ENCODE measurements at regions not wholly inside any gene's neighbourhood (a gene's known extent, or its start where the extent isn't known, plus 50 kb on each side); places are given as distances from the start of the nearest gene placed in this dataset.
A peak's percentile ranks its signal among the peaks of the same experiment; 100 is the strongest.

DNA sequence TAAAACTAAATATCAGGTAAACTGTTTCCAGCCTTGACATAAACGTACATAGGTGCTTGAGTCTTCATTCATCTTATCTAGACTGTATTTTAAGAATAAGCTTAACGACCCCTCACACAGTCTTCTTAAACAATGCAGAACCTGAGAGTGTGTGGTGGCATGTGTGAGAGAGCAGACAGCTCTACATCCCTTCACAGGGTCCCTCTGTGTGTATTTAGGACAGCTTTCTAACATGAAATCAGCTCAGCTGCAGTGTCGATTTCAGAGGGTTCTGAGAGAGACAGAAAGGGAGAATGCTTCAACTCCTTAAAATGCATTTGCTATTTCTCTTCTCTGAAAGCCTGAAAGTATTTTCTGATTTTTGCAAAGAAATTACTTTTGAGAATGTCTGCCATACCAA, 185.2 kb downstream of the GRB14 start:
- Mint-ChIP-seq H3K4me3 (no peak overlapping the region), H3K27ac (no peak overlapping the region), H3K36me3 (no peaks in the 10 kb centered on the region), H3K4me1 (peaks cover 9% of the 10 kb centered on the region), H3K9me3 (no peaks in the 10 kb centered on the region), H3K27me3 (ENCODE audit: insufficient read depth, low read depth) (no peaks in the 10 kb centered on the region)
- H4K20me1 ChIP-seq (ENCODE audit: low read depth), result no peaks in the 10 kb centered on the region
- peaks cover 9% of the 10 kb centered on the region for H3K4me1 ChIP-seq
- no peak overlapping the region for H3K9ac ChIP-seq
- no peaks in the 10 kb centered on the region for H3K79me2 ChIP-seq (ENCODE audit: low read depth)
- H3K27ac ChIP-seq, result no peak overlapping the region
- no peaks in the 10 kb centered on the region for H3K36me3 ChIP-seq
- DNase-seq (ENCODE audit: low spot score), result peak; percentile 26
- H3K4me2 ChIP-seq, result peak overlapping the region; percentile 20
- no peaks in the 10 kb centered on the region for H3K9me3 ChIP-seq (ENCODE audit: low read depth)
- H3K4me3 ChIP-seq, result no peak overlapping the region
- peak overlapping the region; percentile 76 for H2AFZ ChIP-seq (replicated peaks)
- TF ChIP-seq, protein P1, sequence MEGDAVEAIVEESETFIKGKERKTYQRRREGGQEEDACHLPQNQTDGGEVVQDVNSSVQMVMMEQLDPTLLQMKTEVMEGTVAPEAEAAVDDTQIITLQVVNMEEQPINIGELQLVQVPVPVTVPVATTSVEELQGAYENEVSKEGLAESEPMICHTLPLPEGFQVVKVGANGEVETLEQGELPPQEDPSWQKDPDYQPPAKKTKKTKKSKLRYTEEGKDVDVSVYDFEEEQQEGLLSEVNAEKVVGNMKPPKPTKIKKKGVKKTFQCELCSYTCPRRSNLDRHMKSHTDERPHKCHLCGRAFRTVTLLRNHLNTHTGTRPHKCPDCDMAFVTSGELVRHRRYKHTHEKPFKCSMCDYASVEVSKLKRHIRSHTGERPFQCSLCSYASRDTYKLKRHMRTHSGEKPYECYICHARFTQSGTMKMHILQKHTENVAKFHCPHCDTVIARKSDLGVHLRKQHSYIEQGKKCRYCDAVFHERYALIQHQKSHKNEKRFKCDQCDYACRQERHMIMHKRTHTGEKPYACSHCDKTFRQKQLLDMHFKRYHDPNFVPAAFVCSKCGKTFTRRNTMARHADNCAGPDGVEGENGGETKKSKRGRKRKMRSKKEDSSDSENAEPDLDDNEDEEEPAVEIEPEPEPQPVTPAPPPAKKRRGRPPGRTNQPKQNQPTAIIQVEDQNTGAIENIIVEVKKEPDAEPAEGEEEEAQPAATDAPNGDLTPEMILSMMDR (IDR thresholded peaks at IDR 0.05), result no peak
- TF ChIP-seq EZH2 (IDR thresholded peaks at IDR 0.05), result no peak
- TF ChIP-seq EZH2phosphoT487 (IDR thresholded peaks at IDR 0.05), result no peak
- H3F3A ChIP-seq (ENCODE audit: low read depth), result no peaks in the 10 kb centered on the region
- H3K27me3 ChIP-seq, result no peaks in the 10 kb centered on the region

DNA sequence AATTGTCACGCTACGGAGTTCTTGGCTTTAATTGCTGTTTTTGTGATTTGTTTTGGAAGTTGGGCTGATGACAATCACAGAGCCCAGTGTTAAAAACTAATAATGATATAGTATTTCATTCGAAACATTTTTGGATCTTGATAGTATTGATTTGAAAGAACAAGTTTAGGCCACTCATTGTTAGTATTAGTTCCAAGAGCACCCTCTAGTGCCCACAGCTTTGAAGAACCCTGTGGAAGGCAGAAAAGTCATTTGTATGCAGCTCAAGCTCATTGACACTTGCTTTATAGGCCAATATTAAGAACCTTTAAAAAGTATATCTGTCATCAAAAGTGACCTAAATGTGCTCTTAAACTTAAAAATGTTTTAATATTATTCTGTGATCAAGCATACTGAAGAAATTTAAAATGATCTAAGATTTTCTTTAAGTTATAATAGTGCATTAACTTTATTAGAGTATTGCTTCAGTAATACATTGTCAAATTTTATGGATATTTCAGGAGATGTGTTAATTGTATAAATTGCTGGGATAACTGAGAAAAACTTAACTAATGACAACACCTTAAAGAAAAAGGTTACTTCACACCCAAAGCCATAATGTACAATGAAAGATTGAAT, 191.0 kb downstream of the GRB14 start:
- no peaks in the 10 kb centered on the region for H4K20me1 ChIP-seq (ENCODE audit: low read depth)
- H2AFZ ChIP-seq (replicated peaks), result no peak overlapping the region
- H3K27me3 ChIP-seq, result no peaks in the 10 kb centered on the region
- no peaks in the 10 kb centered on the region for H3K9me3 ChIP-seq (ENCODE audit: low read depth)
- peaks cover 23% of the 10 kb centered on the region for H3K4me1 Mint-ChIP-seq
- H3K36me3 Mint-ChIP-seq, result no peaks in the 10 kb centered on the region
- H3K4me3 Mint-ChIP-seq, result no peak overlapping the region
- no peak overlapping the region for H3K9ac ChIP-seq
- peaks cover 6% of the 10 kb centered on the region for H3F3A ChIP-seq (ENCODE audit: low read depth)
- TF ChIP-seq EZH2phosphoT487 (IDR thresholded peaks at IDR 0.05) (no peak), EZH2 (IDR thresholded peaks at IDR 0.05) (no peak)
- TF ChIP-seq, protein P1 (IDR thresholded peaks at IDR 0.05), result peak; percentile 87
- H3K4me1 ChIP-seq, result peaks cover 43% of the 10 kb centered on the region
- H3K79me2 ChIP-seq (ENCODE audit: low read depth), result no peaks in the 10 kb centered on the region
- DNase-seq (ENCODE audit: low spot score), result peak; percentile 70
- H3K4me2 ChIP-seq, result no peak overlapping the region
- no peaks in the 10 kb centered on the region for H3K36me3 ChIP-seq
- H3K4me3 ChIP-seq, result no peak overlapping the region
- H3K9me3 Mint-ChIP-seq, result no peaks in the 10 kb centered on the region
- no peak overlapping the region for H3K27ac ChIP-seq
- H3K27me3 Mint-ChIP-seq (ENCODE audit: insufficient read depth, low read depth), result no peaks in the 10 kb centered on the region
- H3K27ac Mint-ChIP-seq, result no peak overlapping the region

DNA sequence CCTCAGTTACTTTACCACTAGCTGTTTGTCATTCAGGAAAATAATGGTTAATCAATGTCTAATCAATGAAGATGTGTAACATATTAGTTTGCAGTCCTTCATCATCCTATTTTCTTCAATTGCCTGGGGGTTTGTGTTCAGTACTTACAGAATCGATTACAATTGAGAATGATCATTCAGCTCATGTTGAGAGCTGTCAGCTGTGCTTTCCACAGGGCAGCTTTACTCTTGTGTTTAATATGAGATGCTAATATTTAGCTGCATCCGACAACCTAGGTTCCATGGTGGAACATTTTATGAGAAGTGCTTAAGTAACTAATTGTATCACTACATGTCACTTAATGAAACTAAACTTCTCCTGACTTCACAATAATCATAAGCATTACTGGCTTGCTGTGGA, 191.9 kb downstream of the GRB14 start:
- H3K36me3 ChIP-seq, result no peaks in the 10 kb centered on the region
- H3K79me2 ChIP-seq (ENCODE audit: low read depth), result no peaks in the 10 kb centered on the region
- peaks cover 51% of the 10 kb centered on the region for H3K4me1 ChIP-seq
- Mint-ChIP-seq H3K4me1 (peaks cover 29% of the 10 kb centered on the region), H3K27me3 (ENCODE audit: insufficient read depth, low read depth) (no peaks in the 10 kb centered on the region), H3K36me3 (no peaks in the 10 kb centered on the region), H3K4me3 (no peak overlapping the region), H3K27ac (no peak overlapping the region), H3K9me3 (no peaks in the 10 kb centered on the region)
- peak overlapping the region; percentile 10 for H3K4me2 ChIP-seq
- no peak overlapping the region for H2AFZ ChIP-seq (replicated peaks)
- no peaks in the 10 kb centered on the region for H3K9me3 ChIP-seq (ENCODE audit: low read depth)
- no peaks in the 10 kb centered on the region for H4K20me1 ChIP-seq (ENCODE audit: low read depth)
- TF ChIP-seq EZH2 (IDR thresholded peaks at IDR 0.05) (no peak), EZH2phosphoT487 (IDR thresholded peaks at IDR 0.05) (no peak)
- TF ChIP-seq, protein P1 (IDR thresholded peaks at IDR 0.05), result no peak
- DNase-seq (ENCODE audit: low spot score), result no peak
- H3F3A ChIP-seq (ENCODE audit: low read depth), result peaks cover 11% of the 10 kb centered on the region
- H3K9ac ChIP-seq, result no peak overlapping the region
- no peaks in the 10 kb centered on the region for H3K27me3 ChIP-seq
- H3K27ac ChIP-seq, result peak overlapping the region; percentile 27
- no peak overlapping the region for H3K4me3 ChIP-seq

Measured in neural progenitor cell (in vitro differentiated cells).